Thyroid gland (tissue), 4 donors: ENCODE measurements at regions not wholly inside any gene's neighbourhood (a gene's known extent, or its start where the extent isn't known, plus 50 kb on each side); places are given as distances from the start of the nearest gene placed in this dataset.

ENCODE experiments used
- POLR2A ChIP-seq, 2 donors: fragments of 450-650 bp; IDR thresholded peaks; one replicate each; pipeline ENCODE4 v1.6.1; 2017; ENCODE audit warnings: antibody characterized with exemption in 2 of 2, mild to moderate bottlenecking in 2 of 2, moderate library complexity in 1 of 2
- TF ChIP-seq, protein P1 (sequence below), 6 experiments: fragments of 200-600 bp in 3 of 6; fragments of 450-650 bp in 3 of 6; sonication (generic) in 3 of 6; IDR thresholded peaks; one replicate each; pipeline ENCODE4 v1.5.1; 2016 to 2019; ENCODE audit warnings: antibody characterized with exemption in 6 of 6, mild to moderate bottlenecking in 2 of 6, inconsistent platforms in 1 of 6, moderate library complexity in 1 of 6

GRCh38 chr3:78337801-78338211, 1297.9 kb downstream of the ROBO2 start:
- TF ChIP-seq POLR2A (IDR thresholded peaks at IDR 0.05) = no peak
- TF ChIP-seq, protein P1, sequence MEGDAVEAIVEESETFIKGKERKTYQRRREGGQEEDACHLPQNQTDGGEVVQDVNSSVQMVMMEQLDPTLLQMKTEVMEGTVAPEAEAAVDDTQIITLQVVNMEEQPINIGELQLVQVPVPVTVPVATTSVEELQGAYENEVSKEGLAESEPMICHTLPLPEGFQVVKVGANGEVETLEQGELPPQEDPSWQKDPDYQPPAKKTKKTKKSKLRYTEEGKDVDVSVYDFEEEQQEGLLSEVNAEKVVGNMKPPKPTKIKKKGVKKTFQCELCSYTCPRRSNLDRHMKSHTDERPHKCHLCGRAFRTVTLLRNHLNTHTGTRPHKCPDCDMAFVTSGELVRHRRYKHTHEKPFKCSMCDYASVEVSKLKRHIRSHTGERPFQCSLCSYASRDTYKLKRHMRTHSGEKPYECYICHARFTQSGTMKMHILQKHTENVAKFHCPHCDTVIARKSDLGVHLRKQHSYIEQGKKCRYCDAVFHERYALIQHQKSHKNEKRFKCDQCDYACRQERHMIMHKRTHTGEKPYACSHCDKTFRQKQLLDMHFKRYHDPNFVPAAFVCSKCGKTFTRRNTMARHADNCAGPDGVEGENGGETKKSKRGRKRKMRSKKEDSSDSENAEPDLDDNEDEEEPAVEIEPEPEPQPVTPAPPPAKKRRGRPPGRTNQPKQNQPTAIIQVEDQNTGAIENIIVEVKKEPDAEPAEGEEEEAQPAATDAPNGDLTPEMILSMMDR (IDR thresholded peaks at IDR 0.05) = no peak
